ENCODE measurements at regions not wholly inside any gene's neighbourhood (a gene's known extent, or its start where the extent isn't known, plus 50 kb on each side); places are given as distances from the start of the nearest gene placed in this dataset.

DNA sequence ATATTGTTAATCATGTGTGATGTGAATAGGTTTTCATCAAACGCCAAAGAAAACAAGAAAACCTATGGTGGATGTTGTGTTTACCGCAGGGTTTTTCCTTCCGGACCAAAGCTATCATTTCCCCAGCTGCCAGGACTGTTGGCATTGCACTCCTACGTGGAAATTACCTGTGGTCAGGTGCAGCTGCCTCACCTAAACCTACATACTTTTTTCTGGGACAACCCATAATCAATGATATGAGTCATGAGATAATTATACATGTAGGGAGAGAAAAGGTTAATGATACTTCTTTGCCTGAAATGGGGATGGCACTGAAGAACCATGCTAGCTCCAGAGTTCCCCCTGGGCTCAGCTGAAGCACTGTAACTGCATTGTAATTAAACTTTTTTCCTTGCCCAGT lies 223.6 kb upstream of the SEMA3E start:
- Histone ChIP-seq H3K9me3 (ENCODE audit: control insufficient read depth, low read depth, low read length) (no peaks in the 10 kb centered on the region), H3K23ac (ENCODE audit: insufficient read length, low read depth, low read length) (no peak overlapping the region), H2BK20ac (ENCODE audit: low read depth, low read length, poor library complexity, severe bottlenecking) (no peak overlapping the region), H3K27me3 (ENCODE audit: insufficient read depth, low read length) (no peaks in the 10 kb centered on the region), H3K23me2 (ENCODE audit: insufficient read length, low read depth, low read length, poor library complexity, severe bottlenecking) (no peaks in the 10 kb centered on the region), H4K91ac (ENCODE audit: insufficient read length, low read depth, low read length) (no peak overlapping the region), H3K4me2 (ENCODE audit: insufficient read depth, insufficient read length, low read length) (no peak overlapping the region), H3K9ac (ENCODE audit: extremely low read depth, insufficient read length, low read length) (no peak overlapping the region), H3K14ac (ENCODE audit: insufficient read depth, low read length) (no peak overlapping the region), H2BK15ac (ENCODE audit: low read depth, low read length) (no peak overlapping the region), H3T11ph (ENCODE audit: low read length) (no peak overlapping the region), H2AFZ (ENCODE audit: low read length) (no peak overlapping the region), H4K20me1 (ENCODE audit: control insufficient read depth, insufficient read depth, insufficient read length) (no peaks in the 10 kb centered on the region), H3K18ac (ENCODE audit: insufficient read length, low read depth, low read length) (no peak overlapping the region), H3K4ac (ENCODE audit: low read depth, low read length) (no peak overlapping the region), H4K8ac (replicated peaks; ENCODE audit: insufficient read length, low read depth, low read length) (no peak overlapping the region), H2BK120ac (ENCODE audit: low read depth, low read length, poor library complexity, severe bottlenecking) (no peak overlapping the region), H3K4me1 (ENCODE audit: insufficient read depth, low read length) (no peaks in the 10 kb centered on the region; the same call in 1 of the 2 replicates), H3K27ac (ENCODE audit: insufficient read length, low read depth, low read length) (no peak overlapping the region), H2BK12ac (ENCODE audit: insufficient read length, low read depth, low read length) (no peak overlapping the region), H4K5ac (ENCODE audit: insufficient read length, low read depth, low read length) (no peak overlapping the region), H3K79me2 (ENCODE audit: insufficient read depth, low read length) (no peaks in the 10 kb centered on the region), H2BK5ac (ENCODE audit: insufficient read length, low read length) (no peak overlapping the region), H3K56ac (ENCODE audit: insufficient read length, low read depth, low read length) (no peak overlapping the region), H2AK5ac (ENCODE audit: insufficient read length, low read length) (no peak overlapping the region), H3K79me1 (ENCODE audit: insufficient read depth, low read depth, low read length, poor library complexity, severe bottlenecking) (no peaks in the 10 kb centered on the region)
- Mint-ChIP-seq H3K27ac (no peak overlapping the region), H3K9me3 (no peaks in the 10 kb centered on the region), H3K36me3 (ENCODE audit: insufficient read depth in 1 of 3, low read depth in 3 of 3) (no peaks in the 10 kb centered on the region), H3K4me3 (no peak overlapping the region), H3K4me1 (peaks cover 9 to 13% of the 10 kb centered on the region in 2 experiments; a peak in 3 of 4 replicates), H3K27me3 (ENCODE audit: low read depth) (no peaks in the 10 kb centered on the region)
- no CpG with 5 or more reads among the region's 4 CpGs for WGBS (ENCODE audit: extremely low coverage, insufficient read length, low lambda C conversion rate)
- no peak for TF ChIP-seq CTCF (conservative IDR thresholded peaks at IDR 0.05)
- no peak for DNase-seq

Measured in H9 (cell line).